Keratinocyte (primary cell): ENCODE measurements at regions not wholly inside any gene's neighbourhood (a gene's known extent, or its start where the extent isn't known, plus 50 kb on each side); places are given as distances from the start of the nearest gene placed in this dataset.
A peak's percentile ranks its signal among the peaks of the same experiment; 100 is the strongest.

Experiments
- DNase-seq: peaks from one replicate; pipeline ENCODE4 v3.0.0-alpha.2; 2011; ENCODE audit warnings: low read depth, missing footprints, low spot score
- FAIRE-seq: peaks from 2 replicates; lab custom pipeline; 2011; peaks lifted over from hg19 to GRCh38; lab: Jason Lieb, UNC
- H2AFZ ChIP-seq: 2 replicates; pipeline ENCODE4 v1.6.0; 2012; ENCODE audit warnings: low read length, control low read depth, inconsistent platforms; ENCODE audit not compliant: control insufficient read depth
- H3K27ac ChIP-seq: 2 replicates; pipeline ENCODE4 v1.5.1; 2011; ENCODE audit warnings: low read length; ENCODE audit not compliant: control insufficient read depth, insufficient read depth
- H3K27me3 ChIP-seq: 3 replicates; pipeline ENCODE4 v1.6.0; 2011; ENCODE audit warnings: low read length; ENCODE audit not compliant: control insufficient read depth, insufficient read depth; ENCODE audit errors: extremely low read depth
- H3K36me3 ChIP-seq, 2 experiments: 2 replicates in 1 of 2; 3 replicates in 1 of 2; pipeline ENCODE4 v1.5.1; 2011; ENCODE audit warnings: low read length in 2 of 2, mild to moderate bottlenecking in 1 of 2; ENCODE audit not compliant: control insufficient read depth in 2 of 2, insufficient read depth in 2 of 2; ENCODE audit errors: extremely low read depth in 1 of 2
- H3K4me1 ChIP-seq: 3 replicates; pipeline ENCODE4 v1.5.1; 2011; ENCODE audit warnings: low read length; ENCODE audit not compliant: control insufficient read depth, insufficient read depth; ENCODE audit errors: extremely low read depth
- H3K4me2 ChIP-seq: 3 replicates; pipeline ENCODE4 v1.6.0; 2011; ENCODE audit warnings: low read depth, low read length; ENCODE audit not compliant: control insufficient read depth, insufficient read depth; ENCODE audit errors: extremely low read depth
- H3K4me3 ChIP-seq, 3 experiments: fragments of 200-600 bp in 1 of 3; sonication (generic) in 1 of 3; 2 replicates in 2 of 3; 3 replicates in 1 of 3; pipeline ENCODE4 v1.5.1; 2011 to 2016; ENCODE audit warnings: low read length in 3 of 3, mild to moderate bottlenecking in 3 of 3, control low read depth in 2 of 3, inconsistent platforms in 1 of 3, low read depth in 1 of 3, mixed read lengths in 1 of 3, mixed run types in 1 of 3, moderate library complexity in 1 of 3; ENCODE audit not compliant: control insufficient read depth in 2 of 3, insufficient read depth in 2 of 3; ENCODE audit errors: extremely low read depth in 1 of 3
- H3K79me2 ChIP-seq: 2 replicates; pipeline ENCODE4 v1.6.0; 2012; ENCODE audit warnings: low read length; ENCODE audit not compliant: control insufficient read depth, insufficient read depth
- H3K9ac ChIP-seq: 3 replicates; pipeline ENCODE4 v1.6.0; 2011; ENCODE audit warnings: low read length; ENCODE audit not compliant: control insufficient read depth, insufficient read depth; ENCODE audit errors: extremely low read depth
- H3K9me1 ChIP-seq: 3 replicates; pipeline ENCODE4 v1.6.0; 2011; ENCODE audit warnings: low read length; ENCODE audit not compliant: control insufficient read depth, insufficient read depth; ENCODE audit errors: extremely low read depth
- H3K9me3 ChIP-seq: 2 replicates; pipeline ENCODE4 v1.5.1; 2012; ENCODE audit warnings: low read depth, low read length; ENCODE audit not compliant: control insufficient read depth
- H4K20me1 ChIP-seq: 3 replicates; pipeline ENCODE4 v1.6.0; 2011; ENCODE audit warnings: low read length; ENCODE audit not compliant: control insufficient read depth, insufficient read depth; ENCODE audit errors: extremely low read depth
- CTCF ChIP-seq, 3 experiments: IDR thresholded peaks in 1 of 3; conservative IDR thresholded peaks in 1 of 3; optimal IDR thresholded peaks in 1 of 3; 2 replicates in 2 of 3; 3 replicates in 1 of 3; pipeline versions ENCODE3 to v1.5.1; 2011; ENCODE audit warnings: low read length in 3 of 3, mild to moderate bottlenecking in 3 of 3, moderate library complexity in 2 of 3, control low read depth in 1 of 3, inconsistent platforms in 1 of 3; ENCODE audit not compliant: insufficient read depth in 2 of 3; ENCODE audit errors: extremely low read depth in 1 of 3
- EZH2 ChIP-seq: IDR thresholded peaks from one replicate; pipeline ENCODE4 v1.6.1; 2012; ENCODE audit warnings: inconsistent platforms, mild to moderate bottlenecking, low read length, moderate library complexity
- dilution Hi-C: fragments of 300-500 bp; cut with MboI; formaldehyde crosslinking; loops from one replicate; pipeline ENCODE4 v1.7.0; 2020; ENCODE audit warnings: low sequenced_read_pairs; ENCODE audit not compliant: extremely low pct_ligation_motif_present

- peak; percentile 71 for FAIRE-seq
- peak; percentile 80 for DNase-seq
Measured at GRCh38 chr1:55580845-55581332, 365.7 kb upstream of the USP24 start.

DNA sequence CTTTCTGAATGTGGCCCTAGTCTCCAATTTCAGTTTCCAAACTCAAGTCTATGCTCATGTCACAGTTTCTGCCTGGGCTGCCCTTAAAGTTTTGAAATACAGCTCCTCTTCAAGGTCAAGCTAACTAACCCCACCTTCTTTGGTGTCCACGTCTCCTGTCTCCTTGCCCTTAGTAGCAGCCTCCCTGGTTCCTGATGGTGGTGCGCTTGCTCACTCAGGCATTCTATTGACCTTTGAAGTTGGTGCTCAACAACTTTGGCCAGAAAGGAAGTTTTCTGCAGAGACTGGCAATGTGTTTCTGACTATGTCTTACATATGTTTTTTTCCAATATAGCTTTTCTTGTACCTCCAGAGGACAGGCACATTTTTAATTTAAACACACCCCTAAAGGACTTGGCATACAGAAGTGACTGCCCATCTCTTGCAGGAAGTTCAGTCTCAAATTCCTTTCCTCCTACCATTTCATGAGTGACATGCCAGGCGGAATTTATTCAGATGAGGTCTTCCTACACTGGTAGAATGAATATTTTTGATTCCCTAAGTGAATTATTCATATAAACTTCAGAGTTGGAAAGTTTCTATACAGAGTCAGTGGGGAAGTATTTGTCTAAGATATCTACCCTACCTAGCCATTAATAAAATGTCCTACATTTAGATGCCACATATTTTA is 364.3 kb upstream of the USP24 start:
- Histone ChIP-seq H3K79me2 (no peaks in the 10 kb centered on the region), H3K4me3 (no peak overlapping the region), H3K36me3 (no peaks in the 10 kb centered on the region), H3K9ac (no peak overlapping the region), H3K9me1 (no peaks in the 10 kb centered on the region), H3K4me2 (no peak overlapping the region), H4K20me1 (no peaks in the 10 kb centered on the region), H2AFZ (no peak overlapping the region), H3K9me3 (no peaks in the 10 kb centered on the region), H3K27ac (no peak overlapping the region), H3K27me3 (no peaks in the 10 kb centered on the region), H3K4me1 (peaks cover 17% of the 10 kb centered on the region)
- FAIRE-seq = no peak
- no peak for DNase-seq
- dilution Hi-C loops = no loop called here
- no peak for TF ChIP-seq EZH2
- TF ChIP-seq CTCF (optimal IDR thresholded peaks at IDR 0.05 in 1 of 3, IDR thresholded peaks at IDR 0.05 in 1 of 3, conservative IDR thresholded peaks at IDR 0.05 in 1 of 3; ENCODE audit: extremely low read depth in 1 of 3, insufficient read depth in 2 of 3, low read length in 3 of 3) = no peak

More at GRCh38 chr1:55580845-55581332, 365.7 kb upstream of the USP24 start:
- dilution Hi-C loops = no loop called here
- no peaks in the 10 kb centered on the region for H3K9me1 ChIP-seq
- TF ChIP-seq EZH2 (no peak), CTCF (optimal IDR thresholded peaks at IDR 0.05 in 1 of 3, IDR thresholded peaks at IDR 0.05 in 1 of 3, conservative IDR thresholded peaks at IDR 0.05 in 1 of 3; ENCODE audit: extremely low read depth in 1 of 3, insufficient read depth in 2 of 3, low read length in 3 of 3) (no peak)
- no peaks in the 10 kb centered on the region for H3K9me3 ChIP-seq
- H4K20me1 ChIP-seq = no peaks in the 10 kb centered on the region
- peak overlapping the region; percentile 44 for H3K27ac ChIP-seq
- H3K36me3 ChIP-seq = no peaks in the 10 kb centered on the region
- H3K9ac ChIP-seq = no peak overlapping the region
- peak overlapping the region; percentile 24 for H3K4me2 ChIP-seq
- no peak overlapping the region for H2AFZ ChIP-seq
- no peaks in the 10 kb centered on the region for H3K27me3 ChIP-seq
- H3K4me1 ChIP-seq = peaks cover 17% of the 10 kb centered on the region
- no peaks in the 10 kb centered on the region for H3K79me2 ChIP-seq
- no peak overlapping the region for H3K4me3 ChIP-seq
